GM20000 (cell line): ENCODE measurements at regions not wholly inside any gene's neighbourhood (a gene's known extent, or its start where the extent isn't known, plus 50 kb on each side); places are given as distances from the start of the nearest gene placed in this dataset.

ENCODE experiments used
- DNase-seq: peaks from one replicate; pipeline ENCODE4 v3.0.0; 2012; ENCODE audit warnings: low spot score
- TF ChIP-seq, protein P1 (sequence below): IDR thresholded peaks from 2 replicates; pipeline ENCODE4 v1.5.1; 2012; ENCODE audit warnings: mild to moderate bottlenecking, control low read depth; ENCODE audit errors: extremely low read depth, missing control alignments

DNA sequence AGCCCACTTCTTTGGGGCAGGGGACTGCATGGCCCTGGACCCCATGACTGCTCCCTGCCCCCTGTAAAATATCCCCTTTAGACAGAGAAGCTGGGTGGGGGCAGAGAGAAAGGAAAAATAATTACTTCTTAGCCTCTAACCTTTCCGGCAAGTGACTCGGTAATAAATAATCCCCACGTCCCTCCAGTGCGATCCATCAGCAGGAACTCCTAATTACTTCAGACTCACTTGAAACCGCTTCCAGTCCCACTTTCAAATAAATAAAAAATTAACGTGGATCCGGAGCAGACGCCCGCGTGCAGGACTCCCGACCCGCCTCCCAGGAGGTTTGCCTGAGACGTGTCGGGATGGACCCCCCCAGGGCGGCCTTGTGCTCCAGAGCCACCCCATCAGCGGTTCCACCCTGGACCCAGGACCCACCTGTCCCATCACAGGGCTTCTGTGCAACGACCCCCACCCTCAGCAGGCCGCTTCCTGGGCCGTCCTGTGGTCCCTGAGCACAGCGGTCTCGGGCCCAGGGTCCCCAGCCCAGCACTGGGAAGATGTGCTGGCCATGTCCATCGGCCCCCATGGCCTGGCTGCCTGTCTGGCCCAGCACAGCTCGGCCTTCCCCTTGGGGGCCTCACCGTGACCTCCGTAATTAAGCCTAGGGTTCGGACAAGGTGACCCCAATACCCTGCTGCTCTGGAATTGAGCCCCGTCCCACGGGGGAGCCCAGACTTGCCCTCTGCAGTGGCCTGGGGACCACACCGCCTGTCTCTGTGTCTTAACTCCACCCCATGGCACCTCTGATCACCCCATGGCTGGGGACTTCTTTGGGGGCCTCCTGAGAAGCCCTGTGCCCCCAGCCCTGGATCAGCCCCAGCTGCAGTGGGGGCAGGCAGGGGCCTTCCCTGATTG is 108.0 kb downstream of the UNCX start:
- TF ChIP-seq, protein P1, sequence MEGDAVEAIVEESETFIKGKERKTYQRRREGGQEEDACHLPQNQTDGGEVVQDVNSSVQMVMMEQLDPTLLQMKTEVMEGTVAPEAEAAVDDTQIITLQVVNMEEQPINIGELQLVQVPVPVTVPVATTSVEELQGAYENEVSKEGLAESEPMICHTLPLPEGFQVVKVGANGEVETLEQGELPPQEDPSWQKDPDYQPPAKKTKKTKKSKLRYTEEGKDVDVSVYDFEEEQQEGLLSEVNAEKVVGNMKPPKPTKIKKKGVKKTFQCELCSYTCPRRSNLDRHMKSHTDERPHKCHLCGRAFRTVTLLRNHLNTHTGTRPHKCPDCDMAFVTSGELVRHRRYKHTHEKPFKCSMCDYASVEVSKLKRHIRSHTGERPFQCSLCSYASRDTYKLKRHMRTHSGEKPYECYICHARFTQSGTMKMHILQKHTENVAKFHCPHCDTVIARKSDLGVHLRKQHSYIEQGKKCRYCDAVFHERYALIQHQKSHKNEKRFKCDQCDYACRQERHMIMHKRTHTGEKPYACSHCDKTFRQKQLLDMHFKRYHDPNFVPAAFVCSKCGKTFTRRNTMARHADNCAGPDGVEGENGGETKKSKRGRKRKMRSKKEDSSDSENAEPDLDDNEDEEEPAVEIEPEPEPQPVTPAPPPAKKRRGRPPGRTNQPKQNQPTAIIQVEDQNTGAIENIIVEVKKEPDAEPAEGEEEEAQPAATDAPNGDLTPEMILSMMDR = no peak
- DNase-seq = no peak

DNA sequence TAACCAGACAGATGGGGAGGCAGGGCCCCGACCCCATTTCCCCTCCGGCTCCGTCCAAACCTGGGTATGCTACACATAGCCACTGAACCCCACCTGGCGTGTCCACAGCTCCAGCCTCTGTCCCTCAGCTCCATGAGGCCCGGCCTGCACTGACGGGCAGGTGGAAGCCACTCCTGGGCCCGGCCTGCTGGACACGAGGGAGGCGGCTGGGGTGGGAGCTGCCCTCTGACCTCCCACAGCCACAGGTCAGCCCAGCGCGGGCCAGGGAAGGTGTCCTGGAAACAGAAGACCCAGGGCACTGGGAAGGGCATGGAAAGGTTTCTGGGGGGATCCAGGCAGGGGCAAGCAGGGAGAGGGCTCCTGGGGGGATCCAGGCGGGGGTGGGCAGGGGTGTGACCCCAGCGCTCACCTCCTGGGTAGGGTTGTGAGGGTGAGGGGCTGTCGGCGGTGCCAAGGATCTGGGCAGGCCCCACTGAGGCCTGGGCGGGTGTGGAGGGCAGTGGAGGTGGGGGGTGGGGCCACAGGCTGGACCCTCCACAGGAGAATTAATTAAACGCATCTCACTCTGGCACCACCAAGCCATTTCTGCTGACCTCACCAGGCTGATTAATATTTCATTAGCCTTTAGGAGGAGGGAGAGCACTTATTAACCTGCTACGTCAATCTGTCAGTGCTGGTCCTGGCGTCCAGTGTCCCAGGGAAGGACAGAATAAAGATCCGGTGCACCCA is 108.9 kb downstream of the UNCX start:
- TF ChIP-seq, protein P1 = no peak
- no peak for DNase-seq

DNA sequence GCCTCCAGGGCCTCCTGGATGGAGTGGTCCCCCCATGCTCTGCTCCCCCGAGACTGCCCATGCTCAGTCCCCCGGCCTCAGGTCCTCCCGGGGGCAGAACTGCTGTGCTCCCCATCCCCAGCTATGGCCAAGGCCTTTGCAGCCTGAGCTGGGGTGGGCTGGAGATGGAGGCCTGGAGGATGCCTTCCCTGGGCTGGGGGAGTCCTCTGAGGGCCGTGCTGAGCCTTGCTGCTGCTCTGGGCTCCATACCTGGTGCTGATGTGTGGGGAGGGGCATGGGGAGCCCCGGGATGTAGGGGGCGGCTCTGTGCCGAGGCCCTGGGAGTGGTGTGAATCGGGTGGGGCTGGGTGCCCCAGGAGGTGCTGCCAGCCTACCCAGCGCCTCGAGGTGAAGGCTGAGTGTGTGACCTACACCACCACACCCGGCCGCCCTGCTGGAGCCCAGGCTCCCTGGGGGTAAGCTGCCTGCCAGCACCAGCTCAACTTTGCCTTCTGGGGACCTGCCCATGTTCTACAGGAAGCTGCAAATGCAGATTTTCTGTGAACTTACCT is 109.5 kb downstream of the UNCX start:
- TF ChIP-seq, protein P1 = no peak
- DNase-seq = no peak

DNA sequence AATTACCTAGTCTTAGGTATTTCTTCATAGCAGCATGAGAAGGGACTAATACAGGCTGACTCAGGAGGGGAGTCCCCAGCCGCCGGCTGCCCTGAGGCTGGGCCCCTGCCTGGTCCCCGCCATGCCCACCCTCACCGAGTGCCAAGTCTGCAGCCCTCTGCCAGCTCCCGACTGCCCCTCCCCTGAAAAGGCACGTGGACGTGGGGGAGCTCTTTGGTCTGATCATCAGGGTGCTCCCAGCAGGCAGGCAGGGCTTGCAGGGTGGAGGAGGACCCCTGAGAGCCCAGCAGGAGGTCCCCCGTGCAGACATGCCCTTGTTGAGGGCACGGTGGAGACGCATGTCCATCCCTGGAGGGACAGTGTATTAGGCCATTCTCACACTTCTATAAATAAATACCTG is 110.9 kb downstream of the UNCX start:
- TF ChIP-seq, protein P1 = no peak
- no peak for DNase-seq

DNA sequence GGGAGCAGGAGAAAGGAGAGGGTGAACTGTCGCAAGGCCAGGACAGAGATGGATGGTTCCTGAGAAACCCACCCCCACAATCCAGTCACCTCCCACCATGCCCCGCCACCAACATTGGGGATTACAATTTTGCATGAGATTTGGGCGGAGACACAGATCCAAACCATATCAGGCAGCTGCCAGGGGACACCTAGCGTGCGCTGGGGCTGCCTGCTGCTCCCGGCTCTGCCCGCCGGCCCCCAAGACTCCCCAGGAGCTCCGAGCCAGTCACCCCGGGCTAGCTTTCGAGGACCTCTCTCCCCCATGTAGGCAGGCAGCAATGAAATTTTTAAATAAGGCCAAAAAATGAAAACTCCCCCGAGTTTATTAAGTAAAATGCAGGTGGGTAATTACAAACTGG is 111.7 kb downstream of the UNCX start:
- DNase-seq = no peak
- TF ChIP-seq, protein P1 = no peak

DNA sequence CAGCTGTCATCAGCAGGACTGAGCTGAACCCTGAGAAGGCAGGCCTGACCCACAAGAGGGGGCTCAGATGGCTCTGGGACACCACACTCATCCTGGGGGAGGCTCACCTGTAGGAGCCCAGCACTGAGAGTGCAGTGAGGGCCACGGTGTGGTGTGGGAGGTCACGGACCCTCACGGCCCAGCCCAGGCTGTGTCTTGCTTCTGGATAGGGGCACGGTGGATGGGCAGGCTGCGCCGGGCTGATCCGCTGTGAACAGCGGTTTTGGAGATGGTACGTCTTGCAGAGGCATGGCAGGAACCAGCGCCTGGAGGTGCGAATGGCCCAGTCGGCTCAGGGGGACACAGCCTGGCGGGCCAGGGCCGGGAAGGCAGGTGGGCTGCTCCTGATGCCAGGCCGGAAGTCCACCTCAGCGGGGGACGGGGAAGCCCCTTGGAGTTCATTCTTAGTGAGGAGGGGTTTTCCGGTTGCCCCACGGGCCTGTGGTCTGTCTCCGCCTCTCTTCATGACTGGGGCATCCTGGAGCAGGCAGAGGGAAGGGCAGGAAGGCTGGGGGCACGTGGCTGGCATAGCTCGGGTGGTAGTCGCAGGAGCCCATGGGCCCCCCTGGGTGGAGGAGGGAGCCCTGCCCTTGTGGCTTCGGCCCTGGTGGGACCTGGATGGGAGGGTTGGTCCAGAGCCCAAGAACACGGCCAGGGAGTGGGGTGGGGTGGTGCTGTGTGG is 112.5 kb downstream of the UNCX start:
- no peak for DNase-seq
- TF ChIP-seq, protein P1 = no peak
